Neural cell (in vitro differentiated cells): ENCODE measurements at regions not wholly inside any gene's neighbourhood (a gene's known extent, or its start where the extent isn't known, plus 50 kb on each side); places are given as distances from the start of the nearest gene placed in this dataset.

Experiments
- CTCF ChIP-seq: fragments of 450-650 bp; IDR thresholded peaks from 2 replicates; pipeline ENCODE4 v1.5.1; 2014; ENCODE audit warnings: antibody characterized with exemption, mild to moderate bottlenecking, moderate library complexity; ENCODE audit not compliant: poor library complexity, severe bottlenecking
- EP300 ChIP-seq: fragments of 450-650 bp; conservative IDR thresholded peaks from 2 replicates; pipeline ENCODE4 v1.6.1; 2014; ENCODE audit warnings: antibody characterized with exemption, mild to moderate bottlenecking, moderate library complexity; ENCODE audit not compliant: poor library complexity, severe bottlenecking
- EZH2 ChIP-seq: fragments of 200-600, 300-800 bp; shearing (Covaris generic), sonication (generic); IDR thresholded peaks from 2 replicates; pipeline ENCODE4 v1.6.1; 2014; ENCODE audit warnings: antibody characterized with exemption, low read length, borderline replicate concordance, mild to moderate bottlenecking; ENCODE audit not compliant: insufficient read depth, poor library complexity, severe bottlenecking
- MXI1 ChIP-seq: fragments of 450-650 bp; conservative IDR thresholded peaks from 2 replicates; pipeline ENCODE4 v1.6.1; 2014; ENCODE audit warnings: antibody characterized with exemption, mild to moderate bottlenecking; ENCODE audit not compliant: poor library complexity, severe bottlenecking
- POLR2AphosphoS5 ChIP-seq: IDR thresholded peaks from 2 replicates; pipeline ENCODE4 v1.6.1; 2012
- RAD21 ChIP-seq: fragments of 450-650 bp; conservative IDR thresholded peaks from 2 replicates; pipeline ENCODE4 v1.6.1; 2014; ENCODE audit warnings: antibody characterized with exemption, mild to moderate bottlenecking, moderate library complexity
- REST ChIP-seq: IDR thresholded peaks from 2 replicates; pipeline ENCODE4 v1.6.1; 2012; ENCODE audit warnings: borderline replicate concordance
- SMC3 ChIP-seq: fragments of 450-650 bp; conservative IDR thresholded peaks from 2 replicates; pipeline ENCODE4 v1.6.1; 2014; ENCODE audit warnings: antibody characterized with exemption, mild to moderate bottlenecking, moderate library complexity; ENCODE audit not compliant: poor library complexity
- TAF1 ChIP-seq: IDR thresholded peaks from 2 replicates; pipeline ENCODE4 v1.6.1; 2012; ENCODE audit warnings: low read depth

GRCh38 chr4:27112587-27112986 is 251.9 kb downstream of the STIM2 start:
- no peak for TF ChIP-seq CTCF
- TF ChIP-seq REST, result no peak
- no peak for TF ChIP-seq SMC3
- no peak for TF ChIP-seq TAF1
- TF ChIP-seq EZH2, result no peak
- no peak for TF ChIP-seq POLR2AphosphoS5
- TF ChIP-seq RAD21, result no peak
- TF ChIP-seq EP300, result no peak
- no peak for TF ChIP-seq MXI1
